ENCODE measurements at regions not wholly inside any gene's neighbourhood (a gene's known extent, or its start where the extent isn't known, plus 50 kb on each side); places are given as distances from the start of the nearest gene placed in this dataset.

GRCh38 chr2:238585836-238586821, 159.4 kb downstream of the ASB1 start:
- DNase-seq, result no peak

DNA sequence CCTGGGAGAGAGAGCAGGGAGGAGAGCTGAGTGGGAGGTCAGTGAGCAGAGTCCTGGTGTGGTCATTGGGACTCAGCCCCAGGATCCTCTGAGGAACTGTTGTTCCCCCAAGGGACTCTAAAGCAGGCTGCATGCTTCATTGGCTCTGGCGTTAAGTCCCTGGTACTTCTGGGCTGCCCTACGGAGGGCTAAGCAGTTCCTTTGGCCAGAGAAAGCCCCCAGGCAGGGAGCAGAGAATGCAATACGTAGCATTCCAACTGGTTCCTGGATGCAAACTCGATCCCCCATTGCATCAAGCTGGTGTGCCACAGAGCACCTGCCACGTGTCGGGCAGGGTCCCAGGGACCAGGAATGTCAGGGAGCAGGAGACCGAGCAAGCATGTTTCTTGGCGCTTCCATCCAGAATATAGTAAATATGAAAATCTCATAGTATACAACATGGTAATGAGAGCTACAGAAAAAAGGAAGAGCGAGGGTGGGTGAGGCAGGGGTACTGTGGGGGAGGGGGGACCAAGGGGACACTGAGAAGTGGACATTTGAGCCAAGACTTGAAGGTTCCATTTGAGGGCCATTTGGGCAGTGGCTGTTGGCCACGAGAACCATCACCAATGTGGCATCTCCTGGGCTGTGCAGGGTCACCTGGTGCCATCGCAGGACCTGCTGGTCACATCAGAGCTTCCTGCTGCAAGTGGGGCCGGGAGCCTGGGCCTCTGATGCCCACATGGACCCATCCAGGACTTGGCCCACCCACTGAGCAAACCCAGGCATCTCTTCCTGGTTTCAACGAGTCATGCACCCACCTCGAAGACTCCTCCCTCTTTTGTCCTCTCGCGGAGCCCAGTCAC, 160.4 kb downstream of the ASB1 start:
- no peak for DNase-seq

GRCh38 chr2:238587776-238588660, 161.3 kb downstream of the ASB1 start:
- DNase-seq, result no peak

DNA sequence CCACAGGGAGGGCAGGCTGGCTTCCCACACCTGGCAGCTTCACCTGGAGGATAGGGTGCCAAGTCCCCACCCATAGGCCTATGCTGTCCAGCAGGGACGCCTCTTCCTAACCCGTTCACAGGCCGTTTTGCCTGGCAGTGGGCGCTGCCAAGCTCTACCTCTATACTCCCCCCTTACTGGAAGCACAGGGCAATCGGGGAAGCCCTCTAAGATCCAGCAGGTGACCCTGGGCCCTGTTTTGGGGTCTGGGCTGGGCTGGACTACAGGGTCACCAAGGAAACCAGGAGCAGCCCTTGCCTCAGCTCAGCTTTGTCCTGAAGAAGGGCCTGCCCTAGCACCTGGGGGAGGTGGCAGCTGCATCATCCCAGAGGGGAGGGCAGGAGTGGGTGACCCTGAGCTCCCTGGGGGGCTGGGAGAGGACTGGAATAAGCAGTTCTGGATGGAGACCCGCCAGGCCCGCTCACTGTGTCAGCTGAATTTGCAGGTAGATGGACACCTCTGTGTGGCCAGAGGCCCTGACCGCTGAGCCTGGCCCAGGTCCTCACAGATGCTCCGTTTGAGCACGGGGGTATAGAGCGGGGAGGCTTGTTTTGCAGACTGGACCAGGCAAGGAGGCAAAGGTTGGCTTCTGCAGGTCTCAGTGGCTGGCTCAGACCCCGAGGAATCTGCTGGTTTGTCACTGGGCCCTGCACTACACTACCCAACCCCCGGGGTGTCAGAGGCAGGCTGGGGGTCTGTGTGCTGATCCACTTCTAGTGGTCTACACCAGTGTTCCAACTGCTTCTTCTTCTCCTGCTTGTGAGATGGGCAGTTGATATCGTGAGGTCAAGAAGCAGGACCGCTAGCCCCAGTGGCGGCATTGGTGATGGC, 163.1 kb downstream of the ASB1 start:
- DNase-seq, result no peak

DNA sequence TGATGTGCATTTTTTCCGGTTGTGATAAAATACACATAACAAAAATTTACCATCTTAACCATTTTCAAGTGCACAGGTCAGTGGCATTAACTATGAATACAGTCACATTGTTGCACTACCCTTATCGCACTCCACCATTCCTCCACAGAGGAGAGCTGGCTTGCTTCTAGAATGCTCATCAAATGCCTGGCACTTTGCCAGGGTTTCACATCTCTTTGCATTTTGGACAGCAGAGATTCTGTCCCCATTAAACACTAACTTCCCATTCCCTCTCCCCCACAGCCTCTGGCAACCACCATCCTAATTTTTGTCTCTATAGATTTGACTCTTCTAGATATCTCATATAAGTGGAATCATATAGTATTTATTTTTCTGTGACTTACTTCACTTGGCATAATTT, 165.0 kb downstream of the ASB1 start:
- no peak for DNase-seq

DNA sequence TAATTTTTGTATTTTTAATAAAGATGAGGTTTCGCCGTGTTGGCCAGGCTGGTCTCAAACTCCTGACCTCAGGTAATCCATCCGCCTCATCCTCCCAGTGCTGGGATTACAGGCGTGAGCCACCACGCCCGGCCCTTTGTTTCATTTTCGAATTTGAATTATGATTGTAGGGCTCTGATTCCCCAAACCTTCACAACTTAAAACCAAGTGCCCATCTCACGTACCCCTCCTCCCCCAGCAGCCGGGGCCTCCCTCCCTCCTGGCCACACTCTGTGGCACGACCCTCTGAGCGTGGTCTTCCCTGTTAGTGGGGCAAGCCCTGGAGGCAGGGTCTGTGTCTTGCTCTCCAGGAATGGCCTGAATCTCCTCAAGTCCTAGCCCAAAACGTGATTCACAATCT, 166.5 kb downstream of the ASB1 start:
- no peak for DNase-seq

DNA sequence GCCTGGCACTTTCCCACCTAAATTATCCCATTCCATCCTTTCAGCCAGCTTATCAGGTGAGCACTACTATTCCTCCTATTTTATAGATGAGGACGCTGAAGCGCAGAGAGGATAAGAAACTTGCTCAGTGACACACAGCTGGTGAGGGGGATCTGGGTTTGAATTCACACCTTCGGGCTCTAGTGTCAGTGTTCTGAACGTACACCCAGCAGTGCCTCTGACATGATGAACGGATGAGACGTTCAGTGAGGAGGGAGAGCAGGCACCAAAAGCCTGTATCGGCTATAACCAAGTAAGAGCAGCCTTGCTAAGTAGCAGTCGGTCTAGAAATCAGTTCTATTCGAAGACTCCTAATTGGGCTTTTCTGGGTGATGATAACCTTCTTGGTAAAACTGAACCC, 167.0 kb downstream of the ASB1 start:
- DNase-seq, result no peak

DNA sequence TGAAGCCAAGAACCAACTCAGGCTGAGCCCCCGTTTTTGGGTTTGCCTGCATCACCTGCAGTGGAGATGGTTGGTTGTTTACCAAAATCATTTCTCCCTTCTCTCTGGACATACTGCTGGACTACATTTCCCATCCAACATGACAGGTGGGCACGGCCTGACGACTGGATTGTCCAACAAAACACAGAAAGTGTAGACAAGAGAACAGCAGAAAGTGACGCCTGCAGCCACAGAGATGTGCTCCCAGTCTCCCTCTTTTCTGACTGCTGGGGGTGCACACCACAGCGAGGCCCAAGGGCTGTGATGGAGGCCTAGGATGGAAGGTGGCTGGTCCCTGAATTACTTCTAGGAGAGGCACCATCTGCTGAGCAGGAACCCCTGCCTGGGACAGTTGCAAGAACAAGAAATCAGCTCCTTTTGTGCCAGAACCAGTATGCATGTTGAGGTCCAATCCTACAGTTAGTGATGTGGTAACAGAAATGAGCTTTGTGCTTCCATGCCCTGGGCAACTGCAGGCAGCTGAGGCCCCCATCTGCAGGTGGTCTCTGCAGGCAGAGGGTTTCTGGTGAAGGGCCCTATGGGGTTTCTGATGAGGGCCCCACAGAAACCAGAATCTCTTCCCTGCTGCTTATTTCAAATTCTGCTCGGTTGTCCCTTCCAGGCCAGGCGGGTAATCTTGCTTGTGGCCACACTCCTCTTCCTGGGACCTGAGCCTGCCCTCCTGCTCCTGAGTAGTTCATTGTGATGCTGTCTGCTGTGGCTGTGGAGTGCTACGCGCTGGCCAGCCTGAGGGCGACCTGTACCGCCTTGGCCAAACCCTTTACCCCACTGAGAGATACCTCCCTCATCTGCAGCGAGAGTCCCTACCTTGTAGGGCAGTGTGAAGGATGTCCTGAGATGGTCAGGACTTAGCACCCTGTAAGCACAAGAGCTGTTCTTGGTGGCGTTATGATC, 168.3 kb downstream of the ASB1 start:
- DNase-seq, result no peak

DNA sequence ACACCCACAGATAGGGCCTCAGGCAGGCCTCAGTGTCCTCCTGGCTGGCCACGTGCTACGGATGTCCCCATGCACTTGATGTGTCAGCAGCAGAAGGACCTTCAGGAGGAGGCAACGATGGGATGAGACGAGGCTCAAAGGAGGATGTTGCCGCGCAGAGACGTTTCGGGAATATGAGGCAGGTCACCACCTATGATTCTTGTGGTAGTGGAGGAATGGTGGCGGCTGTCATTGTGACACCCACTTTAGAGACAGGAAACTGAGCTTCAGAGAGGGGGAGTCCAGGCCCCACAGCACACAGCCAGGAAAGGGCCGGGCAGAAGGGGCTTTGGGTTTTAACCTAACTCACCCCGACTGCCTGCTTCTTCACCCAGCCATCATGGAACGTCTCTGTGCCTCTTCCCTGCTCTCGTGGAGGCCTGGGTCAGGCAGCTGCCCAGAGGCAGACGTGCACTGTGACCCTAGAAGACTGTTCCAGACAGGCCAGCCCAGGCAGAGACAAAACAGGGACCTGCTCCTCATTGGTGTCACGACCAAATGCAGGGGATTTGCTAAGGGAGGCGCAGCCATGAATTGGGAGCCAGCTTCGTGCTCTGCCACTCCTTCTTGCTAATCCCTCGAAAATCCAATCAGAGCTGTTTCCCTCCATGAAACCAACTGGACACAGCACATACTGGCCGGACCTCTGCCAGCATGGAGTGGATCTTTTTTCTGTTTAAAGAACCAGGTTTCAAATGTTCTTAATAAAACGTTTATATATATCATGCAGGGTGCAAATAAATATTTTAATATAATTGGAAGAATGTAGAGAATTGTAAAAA, 169.2 kb downstream of the ASB1 start:
- no peak for DNase-seq

GRCh38 chr2:238596571-238597551, 170.1 kb downstream of the ASB1 start:
- no peak for DNase-seq

DNA sequence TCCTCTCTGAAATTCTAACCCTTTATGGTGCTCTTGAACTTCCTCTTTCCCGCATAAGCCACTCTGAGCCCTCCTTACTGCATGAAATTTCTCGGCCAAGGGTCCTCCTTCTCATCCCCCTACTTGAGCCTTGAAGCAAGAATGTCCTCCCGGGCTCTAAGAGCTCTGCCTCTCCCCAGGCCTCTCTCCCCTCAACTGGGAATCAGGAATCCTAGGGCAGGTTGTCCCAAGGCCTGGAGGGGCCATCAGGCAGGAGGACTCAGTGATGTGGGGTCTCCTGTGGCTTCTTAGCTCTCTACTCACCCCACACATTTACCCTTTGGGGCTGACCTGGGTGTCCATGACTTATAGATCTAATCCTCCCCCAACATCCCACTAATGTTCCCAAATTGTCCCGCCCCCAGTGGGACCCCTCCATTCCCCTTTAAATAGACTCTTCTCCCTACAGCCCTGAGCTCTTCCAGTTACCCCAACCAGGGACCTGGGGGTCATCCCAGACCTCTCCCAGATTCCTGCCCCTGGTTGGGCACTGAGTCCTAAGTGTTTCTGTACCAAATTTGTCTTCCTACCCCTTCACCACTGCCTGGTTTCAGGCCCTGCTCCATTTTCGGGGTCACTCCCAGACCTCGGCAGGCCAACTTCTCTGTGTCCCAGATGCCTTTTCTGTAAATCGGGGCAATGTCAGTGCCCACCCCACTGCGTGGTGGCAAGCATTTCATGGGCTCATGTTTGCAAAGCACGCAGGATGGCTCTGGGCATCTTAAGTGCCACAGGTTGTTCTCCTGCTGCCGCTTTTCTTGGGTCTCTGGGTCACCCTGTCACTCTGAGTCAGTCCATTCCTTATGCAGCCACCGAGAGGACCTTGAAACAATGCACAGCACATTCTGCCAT, 171.2 kb downstream of the ASB1 start:
- DNase-seq, result no peak

GRCh38 chr2:238598802-238599530, 172.2 kb downstream of the ASB1 start:
- no peak for DNase-seq

DNA sequence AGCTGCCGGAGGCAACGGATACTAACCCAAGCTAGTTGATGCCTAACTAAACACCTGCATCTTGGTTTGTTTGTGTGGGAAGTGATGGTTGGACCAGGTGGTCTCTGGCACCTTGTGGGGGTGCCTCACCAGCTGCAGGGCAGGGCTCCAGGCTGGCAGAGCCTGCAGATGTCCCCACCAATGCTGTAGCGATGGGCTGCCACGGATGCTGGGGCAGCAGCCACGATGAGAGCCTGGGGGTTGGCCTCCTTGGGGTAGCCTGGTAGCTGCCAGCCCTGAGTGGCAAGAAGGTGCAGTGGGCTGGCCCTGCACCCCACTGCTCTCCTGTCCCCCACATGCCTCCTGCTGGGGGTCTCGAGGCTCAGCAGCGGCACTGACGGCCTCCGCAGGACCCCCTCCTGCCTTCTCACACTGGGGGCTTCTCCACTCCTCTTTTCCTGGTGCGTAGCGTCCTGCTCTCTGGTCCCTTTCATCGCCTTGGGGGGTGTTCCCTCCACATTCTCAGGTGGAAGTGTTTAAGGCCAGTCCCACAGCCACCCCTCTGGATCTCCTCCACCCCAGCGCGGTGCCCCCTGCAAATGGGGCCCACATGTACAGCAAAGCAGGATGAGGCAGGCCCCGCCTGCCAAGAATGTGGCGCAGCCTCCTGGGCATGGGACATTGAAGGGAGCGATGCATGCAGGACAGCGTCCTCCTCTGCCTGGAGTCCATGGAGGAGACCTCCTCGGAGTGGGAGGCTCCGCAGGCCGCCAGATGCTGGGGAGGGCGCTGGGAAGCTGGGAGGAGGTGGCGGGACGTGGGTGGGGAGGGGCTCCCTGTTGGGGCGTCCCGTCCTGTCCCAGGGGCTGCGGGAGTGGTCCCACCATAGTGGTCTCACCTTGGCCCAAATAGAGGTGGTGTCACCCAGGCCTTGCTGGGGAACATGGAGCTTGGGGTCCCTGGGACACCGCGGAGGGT, 173.1 kb downstream of the ASB1 start:
- no peak for DNase-seq

DNA sequence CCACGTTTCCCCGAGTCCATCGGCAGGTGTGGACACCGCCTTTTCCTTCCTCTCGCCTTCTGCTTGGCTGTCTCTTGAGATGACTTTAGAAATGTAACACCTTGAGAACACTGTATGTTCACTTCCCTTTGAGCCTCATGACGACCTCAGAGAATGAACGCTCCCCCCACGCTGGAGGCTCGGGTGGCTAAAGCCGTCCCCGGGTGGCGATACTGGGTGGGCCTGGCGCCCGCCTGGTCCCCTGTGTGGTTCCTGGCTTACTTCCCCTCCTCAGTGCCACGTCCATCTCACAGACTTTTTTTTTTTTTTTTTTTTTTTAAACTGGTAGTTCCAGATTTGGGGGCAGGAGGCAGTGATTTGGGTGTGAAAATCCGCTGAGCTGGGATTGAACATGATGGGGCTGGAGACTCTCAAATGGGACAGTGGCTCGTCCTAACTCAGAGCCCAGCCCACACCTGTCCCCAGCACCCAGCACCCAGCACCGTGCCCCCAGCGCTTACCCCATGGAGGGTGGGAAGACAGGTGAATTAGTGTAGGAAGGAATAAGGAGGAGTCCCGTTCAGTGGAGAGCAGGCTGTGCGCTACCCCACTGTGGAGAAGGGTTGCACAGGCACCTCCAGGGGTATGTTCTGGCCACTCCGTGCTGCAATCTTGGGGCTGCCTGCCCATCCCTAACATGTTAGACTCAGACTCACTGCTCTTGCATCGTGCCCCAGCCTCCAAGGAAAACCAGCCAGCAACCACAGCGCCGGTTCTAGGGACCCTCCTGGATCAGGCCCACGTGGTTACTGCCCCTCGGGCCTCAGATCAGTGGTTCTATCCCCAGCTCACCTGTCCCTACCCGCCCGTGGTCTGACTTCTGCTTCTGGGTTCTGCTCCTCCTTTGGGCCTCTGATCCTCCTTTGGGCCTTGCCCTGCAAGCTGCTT, 174.0 kb downstream of the ASB1 start:
- DNase-seq, result no peak

All from activated gamma-delta T cell treated with Interleukin-2 at 50 U/mL for 16 hours (primary cell).